Cardiac muscle cell (in vitro differentiated cells and primary cell): ENCODE measurements at regions not wholly inside any gene's neighbourhood (a gene's known extent, or its start where the extent isn't known, plus 50 kb on each side); places are given as distances from the start of the nearest gene placed in this dataset.

Experiments used
- DNase-seq, 2 donors: peaks; one replicate each; pipeline versions ENCODE4 v3.0.0 to v3.0.0-alpha.2; 2010 to 2017; ENCODE audit warnings: low read depth in 1 of 2, low spot score in 1 of 2
- H3K27ac ChIP-seq: fragments of 200-600 bp; sonication (generic); 2 replicates; pipeline ENCODE4 v1.5.1; 2016
- H3K27me3 ChIP-seq: fragments of 200-600 bp; sonication (generic); 2 replicates; pipeline ENCODE4 v1.6.0; 2016; ENCODE audit warnings: control low read depth
- H3K36me3 ChIP-seq: fragments of 200-600 bp; sonication (generic); 2 replicates; pipeline ENCODE4 v1.5.1; 2016; ENCODE audit warnings: control low read depth
- H3K4me1 ChIP-seq: fragments of 200-600 bp; sonication (generic); 2 replicates; pipeline ENCODE4 v1.8.1; 2017; ENCODE audit warnings: low read depth, mild to moderate bottlenecking, mixed run types
- H3K4me3 ChIP-seq: fragments of 200-600 bp; sonication (generic); 2 replicates; pipeline ENCODE4 v1.5.1; 2016; ENCODE audit warnings: mild to moderate bottlenecking
- H3K9me3 ChIP-seq: fragments of 200-600 bp; sonication (generic); 2 replicates; pipeline ENCODE4 v1.5.1; 2017; ENCODE audit warnings: low read depth, mild to moderate bottlenecking, control low read depth
- TF ChIP-seq, protein P1 (sequence below): IDR thresholded peaks from 2 replicates; pipeline ENCODE4 v1.5.1; 2012; ENCODE audit warnings: low read depth, mild to moderate bottlenecking, low read length

DNA sequence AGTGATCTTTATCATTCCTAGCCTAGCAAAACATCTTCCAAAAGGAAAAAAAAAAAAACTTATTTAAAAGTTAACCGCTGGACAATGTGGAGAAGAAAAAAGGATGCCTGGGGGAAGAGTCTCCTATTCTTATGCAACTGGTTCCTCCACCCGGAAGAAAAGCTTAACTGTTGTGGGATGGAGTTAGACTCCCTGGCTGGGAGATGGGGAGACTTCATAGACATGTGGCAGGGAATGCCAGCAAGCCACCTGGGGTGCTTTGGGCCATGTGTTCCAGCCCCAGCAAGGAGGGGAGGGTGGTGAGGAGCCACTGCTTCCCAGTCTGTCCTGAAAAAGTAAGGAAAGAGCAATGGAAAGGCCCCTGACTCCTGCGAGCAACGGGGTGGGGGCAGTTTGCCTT, 119.4 kb upstream of the SPIN4 start:
- Histone ChIP-seq H3K9me3 (no peaks in the 10 kb centered on the region), H3K27me3 (no peaks in the 10 kb centered on the region), H3K36me3 (no peaks in the 10 kb centered on the region), H3K4me1 (no peaks in the 10 kb centered on the region), H3K27ac (no peak overlapping the region), H3K4me3 (no peak overlapping the region)
- no peak for DNase-seq
- TF ChIP-seq, protein P1, sequence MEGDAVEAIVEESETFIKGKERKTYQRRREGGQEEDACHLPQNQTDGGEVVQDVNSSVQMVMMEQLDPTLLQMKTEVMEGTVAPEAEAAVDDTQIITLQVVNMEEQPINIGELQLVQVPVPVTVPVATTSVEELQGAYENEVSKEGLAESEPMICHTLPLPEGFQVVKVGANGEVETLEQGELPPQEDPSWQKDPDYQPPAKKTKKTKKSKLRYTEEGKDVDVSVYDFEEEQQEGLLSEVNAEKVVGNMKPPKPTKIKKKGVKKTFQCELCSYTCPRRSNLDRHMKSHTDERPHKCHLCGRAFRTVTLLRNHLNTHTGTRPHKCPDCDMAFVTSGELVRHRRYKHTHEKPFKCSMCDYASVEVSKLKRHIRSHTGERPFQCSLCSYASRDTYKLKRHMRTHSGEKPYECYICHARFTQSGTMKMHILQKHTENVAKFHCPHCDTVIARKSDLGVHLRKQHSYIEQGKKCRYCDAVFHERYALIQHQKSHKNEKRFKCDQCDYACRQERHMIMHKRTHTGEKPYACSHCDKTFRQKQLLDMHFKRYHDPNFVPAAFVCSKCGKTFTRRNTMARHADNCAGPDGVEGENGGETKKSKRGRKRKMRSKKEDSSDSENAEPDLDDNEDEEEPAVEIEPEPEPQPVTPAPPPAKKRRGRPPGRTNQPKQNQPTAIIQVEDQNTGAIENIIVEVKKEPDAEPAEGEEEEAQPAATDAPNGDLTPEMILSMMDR, result no peak

DNA sequence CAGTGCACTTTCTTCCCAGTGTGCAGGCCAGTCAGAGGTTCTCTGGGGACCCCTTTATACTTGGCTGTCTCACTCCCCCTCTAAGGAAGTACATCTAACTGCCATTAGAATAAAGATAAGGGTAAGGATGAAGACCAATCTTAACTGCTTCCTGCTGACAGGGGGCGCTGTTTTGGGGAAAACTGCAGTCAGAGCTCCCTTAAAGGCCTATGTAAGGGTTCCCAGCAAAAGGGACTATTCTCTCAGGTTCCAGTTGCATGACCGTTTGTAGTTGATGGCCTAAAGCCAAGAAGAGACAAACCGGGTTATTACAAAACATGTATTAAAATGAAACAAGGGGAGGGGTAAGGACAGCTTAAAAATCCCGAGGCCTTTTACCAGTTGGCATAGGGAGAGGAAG, 115.6 kb upstream of the SPIN4 start:
- Histone ChIP-seq H3K27me3 (no peaks in the 10 kb centered on the region), H3K27ac (no peak overlapping the region), H3K9me3 (no peaks in the 10 kb centered on the region), H3K36me3 (no peaks in the 10 kb centered on the region), H3K4me1 (no peaks in the 10 kb centered on the region), H3K4me3 (no peak overlapping the region)
- TF ChIP-seq, protein P1, result no peak
- no peak for DNase-seq

DNA sequence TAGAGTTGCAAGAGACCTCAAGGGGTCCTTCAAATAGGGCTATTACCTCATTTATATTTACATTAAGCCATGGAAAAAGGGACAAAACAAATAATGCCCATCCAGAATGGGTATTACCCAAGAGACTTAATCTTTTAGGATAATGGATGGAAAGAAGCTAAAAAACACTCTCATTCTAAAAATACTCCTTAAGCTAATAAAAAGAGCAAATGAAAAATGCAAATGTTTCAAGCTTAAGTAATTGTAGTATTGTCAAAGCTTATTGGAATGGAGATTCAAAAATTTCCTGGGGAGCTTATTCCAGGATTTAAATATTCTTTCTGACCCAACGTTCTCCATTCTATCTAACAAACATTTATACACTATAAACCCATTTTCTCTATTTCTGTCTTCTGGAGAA, 107.8 kb upstream of the SPIN4 start:
- Histone ChIP-seq H3K4me3 (no peak overlapping the region), H3K4me1 (no peaks in the 10 kb centered on the region), H3K9me3 (no peaks in the 10 kb centered on the region), H3K36me3 (no peaks in the 10 kb centered on the region), H3K27ac (no peak overlapping the region), H3K27me3 (no peaks in the 10 kb centered on the region)
- TF ChIP-seq, protein P1, result no peak
- no peak for DNase-seq

DNA sequence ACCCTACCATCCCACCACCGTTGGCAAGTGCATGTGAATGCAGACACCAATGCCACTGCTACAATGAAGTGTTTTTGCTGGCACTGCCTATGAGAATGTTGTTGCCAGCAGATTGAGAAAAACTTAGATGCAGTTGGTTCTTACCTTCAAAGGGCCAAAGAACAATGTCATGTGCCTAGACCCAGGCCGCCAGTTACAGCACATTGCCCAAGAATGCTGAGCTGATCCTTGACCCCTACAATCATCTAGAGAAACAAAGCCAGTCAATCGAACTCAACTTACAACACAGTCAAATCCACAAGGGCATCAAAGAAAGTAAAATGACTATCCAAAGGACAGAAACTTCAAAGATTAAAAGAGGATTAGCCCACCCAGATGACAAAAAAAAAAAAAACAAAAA, 102.4 kb upstream of the SPIN4 start:
- no peak overlapping the region for H3K4me3 ChIP-seq
- H3K36me3 ChIP-seq, result no peaks in the 10 kb centered on the region
- H3K27ac ChIP-seq, result no peak overlapping the region
- no peaks in the 10 kb centered on the region for H3K4me1 ChIP-seq
- H3K9me3 ChIP-seq, result no peaks in the 10 kb centered on the region
- TF ChIP-seq, protein P1, result no peak
- H3K27me3 ChIP-seq, result no peaks in the 10 kb centered on the region
- DNase-seq, result no peak

DNA sequence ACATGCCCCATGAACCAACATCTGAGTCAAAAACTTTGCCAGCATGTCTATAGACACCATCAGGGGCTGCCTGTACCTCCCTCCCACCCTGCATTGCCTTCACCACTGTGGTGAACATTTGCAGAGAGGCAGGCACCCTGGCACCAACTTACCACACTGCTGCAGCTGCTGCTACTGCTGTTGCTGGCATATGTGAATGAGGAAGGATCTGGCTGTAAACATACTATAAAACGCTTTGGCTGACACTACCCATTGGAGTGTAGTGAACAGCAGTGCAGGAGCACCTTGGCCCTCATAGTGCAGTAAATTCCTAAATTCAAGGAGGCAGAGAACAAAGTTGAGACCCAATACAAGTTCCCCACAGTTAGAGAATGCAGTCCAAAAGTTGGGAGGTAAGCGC, 90.6 kb upstream of the SPIN4 start:
- no peak for DNase-seq
- H3K27me3 ChIP-seq, result no peaks in the 10 kb centered on the region
- H3K4me3 ChIP-seq, result no peak overlapping the region
- no peaks in the 10 kb centered on the region for H3K4me1 ChIP-seq
- no peaks in the 10 kb centered on the region for H3K9me3 ChIP-seq
- H3K36me3 ChIP-seq, result no peaks in the 10 kb centered on the region
- H3K27ac ChIP-seq, result no peak overlapping the region
- TF ChIP-seq, protein P1, result no peak

DNA sequence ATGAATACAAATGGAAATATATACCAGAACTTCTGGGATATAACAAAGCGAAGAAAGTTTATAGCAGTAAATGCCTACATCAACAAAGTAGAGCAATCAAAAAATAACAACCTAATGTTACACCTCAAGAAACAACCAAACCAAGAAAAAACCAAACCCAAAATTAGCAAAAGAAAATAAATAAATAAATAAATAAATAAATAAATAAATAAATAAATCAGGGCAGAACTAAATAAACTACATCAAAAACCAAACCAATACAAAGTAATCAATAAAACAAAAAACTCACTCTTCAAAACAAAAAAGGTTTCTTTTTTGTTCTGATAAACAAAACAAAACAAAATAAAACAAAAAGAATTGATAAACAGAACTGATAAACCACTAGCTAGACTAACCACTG, 88.4 kb upstream of the SPIN4 start:
- Histone ChIP-seq H3K4me1 (no peaks in the 10 kb centered on the region), H3K4me3 (no peak overlapping the region), H3K9me3 (no peaks in the 10 kb centered on the region), H3K27me3 (no peaks in the 10 kb centered on the region), H3K36me3 (no peaks in the 10 kb centered on the region), H3K27ac (no peak overlapping the region)
- no peak for DNase-seq
- TF ChIP-seq, protein P1, result no peak
